ENCODE measurements at regions not wholly inside any gene's neighbourhood (a gene's known extent, or its start where the extent isn't known, plus 50 kb on each side); places are given as distances from the start of the nearest gene placed in this dataset.

- TF ChIP-seq EZH2 (IDR thresholded peaks at IDR 0.05; ENCODE audit: insufficient read depth, poor library complexity, severe bottlenecking) (no peak), EZH2phosphoT487 (IDR thresholded peaks at IDR 0.05; ENCODE audit: insufficient read depth, low read depth) (no peak)
Observed at GRCh38 chr2:85949280-85949679, 60.5 kb upstream of the ST3GAL5 start.

Measured in GM23248 (cell line).